ENCODE measurements at regions not wholly inside any gene's neighbourhood (a gene's known extent, or its start where the extent isn't known, plus 50 kb on each side); places are given as distances from the start of the nearest gene placed in this dataset.

GRCh38 chr10:31587691-31588090, 268.7 kb downstream of the ZEB1 start:
- Histone ChIP-seq H3K27ac (ENCODE audit: low read depth in 1 of 2, low read length in 2 of 2) (no peak overlapping the region), H3K4me3 (ENCODE audit: low read depth in 1 of 3, low read length in 3 of 3) (no peak overlapping the region), H3K9me3 (ENCODE audit: control insufficient read depth in 4 of 4, low read length in 3 of 4) (no peaks in the 10 kb centered on the region), H3K4me1 (ENCODE audit: control insufficient read depth in 4 of 4, insufficient read depth in 4 of 4, low read length in 3 of 4) (peaks cover 0 to 3% (median under 1%) of the 10 kb centered on the region in 4 donors), H3K9ac (ENCODE audit: low read depth in 1 of 2, low read length in 2 of 2) (no peak overlapping the region), H3K36me3 (ENCODE audit: control insufficient read depth in 4 of 4, insufficient read depth in 3 of 4, low read depth in 1 of 4, low read length in 3 of 4) (no peaks in the 10 kb centered on the region), H3K27me3 (ENCODE audit: control insufficient read depth in 4 of 4, insufficient read depth in 4 of 4, low read length in 3 of 4) (no peaks in the 10 kb centered on the region)
- TF ChIP-seq REST (IDR thresholded peaks at IDR 0.05) (no peak), ZBTB33 (IDR thresholded peaks at IDR 0.05) (no peak), RAD21 (IDR thresholded peaks at IDR 0.05) (no peak)
- TF ChIP-seq, protein P1, sequence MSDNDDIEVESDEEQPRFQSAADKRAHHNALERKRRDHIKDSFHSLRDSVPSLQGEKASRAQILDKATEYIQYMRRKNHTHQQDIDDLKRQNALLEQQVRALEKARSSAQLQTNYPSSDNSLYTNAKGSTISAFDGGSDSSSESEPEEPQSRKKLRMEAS (IDR thresholded peaks at IDR 0.05), result no peak
- TF ChIP-seq, protein P2, sequence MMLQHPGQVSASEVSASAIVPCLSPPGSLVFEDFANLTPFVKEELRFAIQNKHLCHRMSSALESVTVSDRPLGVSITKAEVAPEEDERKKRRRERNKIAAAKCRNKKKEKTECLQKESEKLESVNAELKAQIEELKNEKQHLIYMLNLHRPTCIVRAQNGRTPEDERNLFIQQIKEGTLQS (IDR thresholded peaks at IDR 0.05), result no peak
- no peak for DNase-seq (ENCODE audit: low spot score)
- 87% methylated on average over 9 of the region's 9 CpGs for WGBS

- DNase-seq (ENCODE audit: low spot score), result no peak
- Histone ChIP-seq H3K4me3 (ENCODE audit: low read depth in 1 of 3, low read length in 3 of 3) (no peak overlapping the region), H3K36me3 (ENCODE audit: control insufficient read depth in 4 of 4, insufficient read depth in 3 of 4, low read depth in 1 of 4, low read length in 3 of 4) (no peaks in the 10 kb centered on the region), H3K27me3 (ENCODE audit: control insufficient read depth in 4 of 4, insufficient read depth in 4 of 4, low read length in 3 of 4) (no peaks in the 10 kb centered on the region), H3K9ac (ENCODE audit: low read depth in 1 of 2, low read length in 2 of 2) (no peak overlapping the region), H3K4me1 (ENCODE audit: control insufficient read depth in 4 of 4, insufficient read depth in 4 of 4, low read length in 3 of 4) (peaks cover 0 to 3% (median under 1%) of the 10 kb centered on the region in 4 donors), H3K9me3 (ENCODE audit: control insufficient read depth in 4 of 4, low read length in 3 of 4) (no peaks in the 10 kb centered on the region), H3K27ac (ENCODE audit: low read depth in 1 of 2, low read length in 2 of 2) (no peak overlapping the region)
- WGBS, result 79% methylated on average over 22 of the region's 22 CpGs
- TF ChIP-seq SP1 (IDR thresholded peaks at IDR 0.05) (no peak), RXRA (IDR thresholded peaks at IDR 0.05) (no peak), FOXA2 (IDR thresholded peaks at IDR 0.05) (no peak), REST (IDR thresholded peaks at IDR 0.05) (no peak), FOXA1 (IDR thresholded peaks at IDR 0.05) (no peak), YY1 (IDR thresholded peaks at IDR 0.05) (no peak), NR2F2 (IDR thresholded peaks at IDR 0.05) (no peak), JUND (IDR thresholded peaks at IDR 0.05) (no peak), HNF4G (IDR thresholded peaks at IDR 0.05) (no peak), EGR1 (IDR thresholded peaks at IDR 0.05; ENCODE audit: low read depth in 2 of 2) (no peak), TAF1 (conservative IDR thresholded peaks at IDR 0.05) (no peak), ZBTB33 (IDR thresholded peaks at IDR 0.05) (no peak), RAD21 (IDR thresholded peaks at IDR 0.05) (no peak)
- TF ChIP-seq, protein P2 (IDR thresholded peaks at IDR 0.05), result no peak
- TF ChIP-seq, protein P1 (IDR thresholded peaks at IDR 0.05), result no peak
Observed at GRCh38 chr10:31586723-31587638, 268.0 kb downstream of the ZEB1 start.
